OCI-LY1 (cell line): ENCODE measurements at regions not wholly inside any gene's neighbourhood (a gene's known extent, or its start where the extent isn't known, plus 50 kb on each side); places are given as distances from the start of the nearest gene placed in this dataset.
"Not testable (repeated sequence)": the region's sequence is repeated elsewhere in the genome, so short reads cannot be mapped to it uniquely, and the experiment has no call there.

Experiments
- EZH2 ChIP-seq: fragments of 200-600 bp; sonication (generic), shearing (Covaris generic); IDR thresholded peaks from 2 replicates; pipeline ENCODE4 v1.8.0; 2017; ENCODE audit warnings: borderline replicate concordance, mixed run types, mild to moderate bottlenecking, antibody characterized with exemption, low read length, moderate library complexity, mixed read lengths
- TF ChIP-seq, protein P1 (sequence below): fragments of 200-600 bp; sonication (generic), shearing (Covaris generic); IDR thresholded peaks from 2 replicates; pipeline ENCODE4 v1.5.1; 2017; ENCODE audit warnings: mild to moderate bottlenecking, antibody characterized with exemption, low read length, moderate library complexity, mixed read lengths

GRCh38 chr14:21760360-21760759, 86.7 kb upstream of the OR4E1 start:
- TF ChIP-seq, protein P1, sequence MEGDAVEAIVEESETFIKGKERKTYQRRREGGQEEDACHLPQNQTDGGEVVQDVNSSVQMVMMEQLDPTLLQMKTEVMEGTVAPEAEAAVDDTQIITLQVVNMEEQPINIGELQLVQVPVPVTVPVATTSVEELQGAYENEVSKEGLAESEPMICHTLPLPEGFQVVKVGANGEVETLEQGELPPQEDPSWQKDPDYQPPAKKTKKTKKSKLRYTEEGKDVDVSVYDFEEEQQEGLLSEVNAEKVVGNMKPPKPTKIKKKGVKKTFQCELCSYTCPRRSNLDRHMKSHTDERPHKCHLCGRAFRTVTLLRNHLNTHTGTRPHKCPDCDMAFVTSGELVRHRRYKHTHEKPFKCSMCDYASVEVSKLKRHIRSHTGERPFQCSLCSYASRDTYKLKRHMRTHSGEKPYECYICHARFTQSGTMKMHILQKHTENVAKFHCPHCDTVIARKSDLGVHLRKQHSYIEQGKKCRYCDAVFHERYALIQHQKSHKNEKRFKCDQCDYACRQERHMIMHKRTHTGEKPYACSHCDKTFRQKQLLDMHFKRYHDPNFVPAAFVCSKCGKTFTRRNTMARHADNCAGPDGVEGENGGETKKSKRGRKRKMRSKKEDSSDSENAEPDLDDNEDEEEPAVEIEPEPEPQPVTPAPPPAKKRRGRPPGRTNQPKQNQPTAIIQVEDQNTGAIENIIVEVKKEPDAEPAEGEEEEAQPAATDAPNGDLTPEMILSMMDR, result not testable (repeated sequence)
- not testable (repeated sequence) for TF ChIP-seq EZH2
